Lower leg skin (tissue), 4 donors: ENCODE measurements at regions not wholly inside any gene's neighbourhood (a gene's known extent, or its start where the extent isn't known, plus 50 kb on each side); places are given as distances from the start of the nearest gene placed in this dataset.

Source experiments
- DNase-seq, 2 donors: peaks; one replicate each; pipeline ENCODE4 v3.0.0-alpha.2; 2019; ENCODE audit warnings: low spot score in 2 of 2
- H3K4me3 ChIP-seq: fragments of 200-600 bp; sonication (generic); 2 replicates; pipeline ENCODE4 v1.5.1; 2017; ENCODE audit warnings: mild to moderate bottlenecking, low read depth; ENCODE audit not compliant: poor library complexity, severe bottlenecking
- CTCF ChIP-seq, 3 donors: fragments of 450-650 bp; IDR thresholded peaks; one replicate each; pipeline ENCODE4 v1.5.1; 2016; ENCODE audit warnings: antibody characterized with exemption in 3 of 3, mild to moderate bottlenecking in 3 of 3, moderate library complexity in 2 of 3
- POLR2A ChIP-seq, 2 donors: fragments of 450-650 bp; IDR thresholded peaks; one replicate each; pipeline ENCODE4 v1.6.1; 2016 to 2017; ENCODE audit warnings: antibody characterized with exemption in 2 of 2, mild to moderate bottlenecking in 1 of 2, moderate library complexity in 1 of 2
- WGBS, 2 donors: methylation state at CpG; one replicate each; pipeline ENCODE4 v1.1.5; 2018; 5-methylcytosine and 5-hydroxymethylcytosine counted together
- intact Hi-C: fragments of 100-400 bp; cut with DNase I; formaldehyde crosslinking; loops from one replicate; pipeline ENCODE4 v1.15.0; 2023; ENCODE audit warnings: low total_unique reads

GRCh38 chr2:42851740-42852250 is 59.4 kb upstream of the HAAO start:
- intact Hi-C loops = loop anchor here (10.0 kb wide), 1 partner anchor 83 kb away; no protein-coding TSS in a partner anchor
- DNase-seq = peak in 1 of 2 donors; percentile 81
- TF ChIP-seq POLR2A (IDR thresholded peaks at IDR 0.05) (no peak), CTCF (IDR thresholded peaks at IDR 0.05) (no peak)
- H3K4me3 ChIP-seq = no peak overlapping the region
- 33 to 36% methylated on average over 3 of the region's 3 CpGs for WGBS, 2 donors

- intact Hi-C loops = loop anchor here (10.0 kb wide), 1 partner anchor 84 kb away; no protein-coding TSS in a partner anchor
- 78 to 83% methylated on average over 4 of the region's 4 CpGs for WGBS, 2 donors
Observed at GRCh38 chr2:42851186-42851585, 58.8 kb upstream of the HAAO start.

DNA sequence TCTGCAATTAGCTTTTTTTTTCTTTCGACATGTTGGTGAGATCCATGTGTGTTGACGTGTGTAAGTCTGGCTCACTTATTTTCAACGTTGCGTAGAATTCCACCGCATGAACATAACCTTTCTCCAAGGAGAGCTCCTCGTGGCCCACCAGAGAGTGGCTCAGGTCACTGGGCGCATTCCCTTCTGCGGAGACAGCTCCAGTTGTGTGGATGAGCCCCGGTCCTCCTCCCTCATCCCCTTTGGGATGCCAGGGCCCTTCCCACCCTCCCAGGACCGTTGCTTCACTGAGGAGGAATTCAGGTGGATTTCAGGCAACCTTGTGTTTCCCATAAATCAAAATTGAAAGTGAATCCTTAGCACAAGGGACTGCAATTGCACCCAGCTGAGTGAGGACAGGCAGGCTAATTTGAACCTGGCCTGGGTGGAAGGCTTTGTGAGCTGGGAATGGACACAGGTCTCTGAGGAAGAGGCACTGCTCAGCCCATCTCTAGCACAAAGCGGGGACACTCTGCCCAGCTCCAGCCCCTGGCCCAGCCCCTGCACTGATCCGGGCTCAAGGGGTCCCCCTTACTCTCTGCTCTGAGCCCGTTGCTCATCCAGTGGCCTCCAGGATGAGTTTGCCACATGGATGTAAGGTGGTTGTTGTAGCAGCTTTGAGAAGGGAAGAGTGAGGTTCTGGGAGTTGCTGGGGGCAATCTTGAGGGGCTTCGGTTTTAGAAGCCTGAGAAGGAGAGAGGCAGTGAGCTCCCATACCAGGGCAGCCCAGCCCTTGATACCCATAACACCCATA is 57.8 kb upstream of the HAAO start:
- intact Hi-C loops = loop anchor here (10.0 kb wide), 1 partner anchor 85 kb away; no protein-coding TSS in a partner anchor
- 86 to 89% methylated on average over 12 to 14 of the region's 14 CpGs for WGBS, 2 donors
- TF ChIP-seq POLR2A (IDR thresholded peaks at IDR 0.05) (no peak), CTCF (IDR thresholded peaks at IDR 0.05) (no peak)
- DNase-seq = peak in 1 of 2 donors; percentile 70
- no peak overlapping the region for H3K4me3 ChIP-seq

More at GRCh38 chr2:42851186-42851585, 58.8 kb upstream of the HAAO start:
- peak in 1 of 2 donors; percentile 61 for DNase-seq
- H3K4me3 ChIP-seq = no peak overlapping the region
- no peak for TF ChIP-seq CTCF (IDR thresholded peaks at IDR 0.05)
- TF ChIP-seq POLR2A (IDR thresholded peaks at IDR 0.05) = no peak

GRCh38 chr2:42849311-42849710 is 56.9 kb upstream of the HAAO start:
- peak in 1 of 2 donors; percentile 68 for DNase-seq
- TF ChIP-seq POLR2A (IDR thresholded peaks at IDR 0.05) (no peak), CTCF (IDR thresholded peaks at IDR 0.05) (no peak)
- intact Hi-C loops = no loop called here
- H3K4me3 ChIP-seq = no peak overlapping the region
- 94 to 97% methylated on average over 5 of the region's 5 CpGs for WGBS, 2 donors

- WGBS, 2 donors = 95 to 97% methylated on average over 10 of the region's 10 CpGs
- intact Hi-C loops = no loop called here
- no peak overlapping the region for H3K4me3 ChIP-seq
- TF ChIP-seq CTCF (IDR thresholded peaks at IDR 0.05) = no peak
- no peak for TF ChIP-seq POLR2A (IDR thresholded peaks at IDR 0.05)
- DNase-seq = peak in 1 of 2 donors; percentile 78
Observed at GRCh38 chr2:42848726-42849290, 56.4 kb upstream of the HAAO start.
